Epithelial cell of esophagus (primary cell): ENCODE measurements at regions not wholly inside any gene's neighbourhood (a gene's known extent, or its start where the extent isn't known, plus 50 kb on each side); places are given as distances from the start of the nearest gene placed in this dataset.
"Not testable (repeated sequence)": the region's sequence is repeated elsewhere in the genome, so short reads cannot be mapped to it uniquely, and the experiment has no call there.

ENCODE experiments used
- DNase-seq: peaks from one replicate; pipeline ENCODE4 v3.0.0; 2010; ENCODE audit warnings: low read depth
- H3K4me3 ChIP-seq: 2 replicates; pipeline ENCODE4 v1.5.1; 2011; ENCODE audit warnings: mild to moderate bottlenecking, low read length, control low read depth
- TF ChIP-seq, protein P1 (sequence below): IDR thresholded peaks from 2 replicates; pipeline ENCODE4 v1.5.1; 2011; ENCODE audit warnings: low read depth, mild to moderate bottlenecking, low read length, control low read depth, inconsistent platforms; ENCODE audit not compliant: insufficient read depth; ENCODE audit errors: missing control alignments

GRCh38 chr16:58863761-58864160, 129.6 kb upstream of the GOT2 start:
- TF ChIP-seq, protein P1, sequence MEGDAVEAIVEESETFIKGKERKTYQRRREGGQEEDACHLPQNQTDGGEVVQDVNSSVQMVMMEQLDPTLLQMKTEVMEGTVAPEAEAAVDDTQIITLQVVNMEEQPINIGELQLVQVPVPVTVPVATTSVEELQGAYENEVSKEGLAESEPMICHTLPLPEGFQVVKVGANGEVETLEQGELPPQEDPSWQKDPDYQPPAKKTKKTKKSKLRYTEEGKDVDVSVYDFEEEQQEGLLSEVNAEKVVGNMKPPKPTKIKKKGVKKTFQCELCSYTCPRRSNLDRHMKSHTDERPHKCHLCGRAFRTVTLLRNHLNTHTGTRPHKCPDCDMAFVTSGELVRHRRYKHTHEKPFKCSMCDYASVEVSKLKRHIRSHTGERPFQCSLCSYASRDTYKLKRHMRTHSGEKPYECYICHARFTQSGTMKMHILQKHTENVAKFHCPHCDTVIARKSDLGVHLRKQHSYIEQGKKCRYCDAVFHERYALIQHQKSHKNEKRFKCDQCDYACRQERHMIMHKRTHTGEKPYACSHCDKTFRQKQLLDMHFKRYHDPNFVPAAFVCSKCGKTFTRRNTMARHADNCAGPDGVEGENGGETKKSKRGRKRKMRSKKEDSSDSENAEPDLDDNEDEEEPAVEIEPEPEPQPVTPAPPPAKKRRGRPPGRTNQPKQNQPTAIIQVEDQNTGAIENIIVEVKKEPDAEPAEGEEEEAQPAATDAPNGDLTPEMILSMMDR, result no peak
- DNase-seq, result no peak

DNA sequence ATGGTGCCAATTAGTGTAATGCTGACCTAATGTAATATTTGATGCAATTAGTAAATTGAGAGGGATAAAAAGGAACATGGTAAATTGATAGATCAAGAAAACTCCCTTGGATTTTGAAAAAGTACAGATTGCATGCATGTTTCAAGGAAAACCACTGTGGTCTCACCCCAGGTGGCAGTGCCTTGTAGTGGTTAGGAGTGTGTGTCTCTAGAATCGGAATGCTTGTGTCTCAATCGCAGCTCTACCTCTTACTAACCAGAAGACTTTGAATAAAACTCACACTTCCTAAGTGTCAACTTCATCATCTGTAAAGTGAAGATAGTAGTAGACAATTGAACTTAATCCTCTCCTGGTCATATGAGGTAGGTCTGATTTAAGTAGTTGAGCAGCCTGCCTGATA, 128.9 kb upstream of the GOT2 start:
- H3K4me3 ChIP-seq, result no peak overlapping the region
- TF ChIP-seq, protein P1, result no peak
- no peak for DNase-seq

More at GRCh38 chr16:58863761-58864160, 129.6 kb upstream of the GOT2 start:
- no peak overlapping the region for H3K4me3 ChIP-seq

DNA sequence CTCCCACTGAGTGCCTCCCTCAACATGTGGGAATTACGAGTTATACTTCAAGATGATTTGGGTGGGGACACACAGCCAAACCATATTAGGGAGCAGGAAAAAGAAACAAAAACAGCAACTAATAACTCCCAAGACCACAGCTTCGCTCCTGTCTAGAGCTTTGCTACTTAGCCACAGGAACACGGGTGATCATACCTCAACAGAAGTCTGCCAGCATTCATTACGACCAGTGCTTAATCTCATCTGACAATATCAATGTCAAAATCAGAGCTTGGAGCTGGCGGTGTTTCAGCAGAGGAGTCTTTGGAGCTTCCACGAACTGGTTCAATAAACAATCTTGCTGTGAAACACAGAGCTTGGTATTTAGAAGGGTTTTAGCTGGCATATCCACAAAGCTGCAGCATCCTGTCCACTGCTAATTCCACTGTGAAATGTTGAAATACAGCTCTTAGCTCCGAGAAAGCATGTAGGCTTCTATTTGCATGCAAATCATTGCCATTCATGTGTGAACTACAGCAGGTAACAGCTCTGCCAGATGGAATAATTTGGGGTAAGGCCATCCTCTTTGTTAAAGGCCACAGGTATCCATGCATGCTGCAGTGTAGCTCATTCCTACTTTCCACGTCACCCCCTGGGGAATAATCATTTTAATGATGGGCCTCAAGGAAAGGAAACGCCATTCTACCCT, 128.4 kb upstream of the GOT2 start:
- no peak for DNase-seq
- H3K4me3 ChIP-seq, result no peak overlapping the region
- TF ChIP-seq, protein P1, result no peak

GRCh38 chr16:58859958-58860669, 126.0 kb upstream of the GOT2 start:
- no peak for DNase-seq

GRCh38 chr16:58858577-58858976, 124.5 kb upstream of the GOT2 start:
- not testable (repeated sequence) for DNase-seq, H3K4me3 ChIP-seq

More at GRCh38 chr16:58859958-58860669, 126.0 kb upstream of the GOT2 start:
- no peak overlapping the region for H3K4me3 ChIP-seq
- TF ChIP-seq, protein P1, result no peak

DNA sequence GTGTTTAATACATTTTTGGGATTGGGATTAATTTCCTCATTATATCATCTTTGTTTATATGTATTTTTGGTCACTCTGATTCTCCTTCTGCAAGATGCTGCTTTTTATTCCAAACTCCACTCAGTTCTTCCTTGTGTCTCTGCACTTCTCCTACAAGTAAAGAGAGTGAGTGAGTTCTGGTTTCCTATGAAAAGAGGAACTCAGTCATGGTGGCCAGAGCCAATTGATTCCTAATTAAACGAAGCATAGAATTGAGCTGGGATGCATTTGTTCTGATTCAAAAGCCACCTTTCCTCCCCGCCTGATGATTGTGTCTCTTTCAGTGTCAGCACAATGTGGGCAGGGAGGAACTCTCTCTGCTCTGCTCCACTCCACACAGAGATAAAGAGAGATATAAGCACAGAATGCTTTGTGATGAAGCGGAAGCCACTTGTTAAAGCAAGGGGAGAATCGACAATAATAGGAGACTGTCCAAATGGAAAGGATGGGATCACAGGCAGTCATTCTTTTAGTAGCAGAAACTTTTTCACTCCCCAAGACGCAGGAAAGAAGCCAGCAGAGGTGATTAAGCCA, 121.3 kb upstream of the GOT2 start:
- no peak for DNase-seq
- TF ChIP-seq, protein P1, result no peak

GRCh38 chr16:58853854-58854791, 120.0 kb upstream of the GOT2 start:
- H3K4me3 ChIP-seq, result no peak overlapping the region
- no peak for DNase-seq
- TF ChIP-seq, protein P1, result no peak

More for the DNA sequence above, 121.3 kb upstream of the GOT2 start:
- no peak overlapping the region for H3K4me3 ChIP-seq
